Epidermal melanocyte (primary cell): ENCODE measurements at regions not wholly inside any gene's neighbourhood (a gene's known extent, or its start where the extent isn't known, plus 50 kb on each side); places are given as distances from the start of the nearest gene placed in this dataset.
"Not testable (repeated sequence)": the region's sequence is repeated elsewhere in the genome, so short reads cannot be mapped to it uniquely, and the experiment has no call there.

ENCODE experiments used
- DNase-seq: peaks from one replicate; pipeline ENCODE4 v3.0.0; 2011; ENCODE audit warnings: low spot score; ENCODE audit not compliant: insufficient read length

DNA sequence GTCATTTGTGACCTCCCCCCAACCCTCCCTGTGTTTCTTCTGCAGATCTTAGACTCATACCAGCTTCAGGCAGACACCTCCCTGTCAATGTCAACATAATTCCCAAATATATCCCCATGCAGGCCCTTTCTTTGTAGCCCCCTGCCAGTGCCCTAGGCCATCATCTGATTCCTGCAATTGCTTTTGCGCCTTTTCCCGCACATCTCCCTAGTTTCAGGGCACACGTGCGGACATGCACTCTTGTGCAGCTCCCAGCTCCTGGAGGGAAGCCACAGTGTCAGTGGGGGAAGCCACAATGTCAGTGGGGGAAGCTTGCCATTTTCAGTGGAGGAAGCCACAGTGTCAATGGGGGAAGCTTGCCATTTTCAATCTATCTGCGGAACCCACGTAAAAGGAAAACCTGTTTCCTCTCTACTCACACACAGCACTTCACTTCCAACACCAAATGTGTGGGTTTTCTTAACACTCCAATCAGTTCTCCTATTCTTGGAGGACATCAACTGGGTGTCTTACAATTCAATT lies 256.4 kb downstream of the ACKR3 start:
- no peak for DNase-seq

DNA sequence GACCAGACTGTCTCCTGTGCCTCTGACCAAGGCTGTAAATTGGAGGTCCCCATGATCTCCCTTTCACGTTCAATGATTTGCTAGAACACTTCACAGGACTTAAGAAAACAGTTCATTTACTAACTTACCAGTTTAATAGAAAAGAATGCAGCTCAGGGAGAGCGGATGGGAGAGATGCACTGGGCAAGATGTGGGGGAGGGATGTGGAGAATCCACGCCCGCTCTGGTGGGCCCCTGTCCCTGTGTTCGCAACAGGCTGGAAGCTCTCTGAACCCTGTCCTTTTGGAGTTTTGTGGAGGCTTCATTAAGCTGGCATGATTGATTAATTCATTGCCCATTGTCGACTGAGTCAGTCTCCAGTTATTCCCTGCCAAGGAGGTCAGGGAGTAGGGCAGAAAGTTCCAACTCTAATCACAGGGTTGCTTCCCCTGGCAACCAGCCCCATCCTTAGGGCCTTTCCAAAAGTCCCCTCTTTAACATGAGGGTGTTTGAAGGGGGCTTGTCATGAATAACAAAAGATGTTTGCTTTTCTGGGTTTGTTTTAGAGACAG lies 257.1 kb downstream of the ACKR3 start:
- DNase-seq, result no peak

DNA sequence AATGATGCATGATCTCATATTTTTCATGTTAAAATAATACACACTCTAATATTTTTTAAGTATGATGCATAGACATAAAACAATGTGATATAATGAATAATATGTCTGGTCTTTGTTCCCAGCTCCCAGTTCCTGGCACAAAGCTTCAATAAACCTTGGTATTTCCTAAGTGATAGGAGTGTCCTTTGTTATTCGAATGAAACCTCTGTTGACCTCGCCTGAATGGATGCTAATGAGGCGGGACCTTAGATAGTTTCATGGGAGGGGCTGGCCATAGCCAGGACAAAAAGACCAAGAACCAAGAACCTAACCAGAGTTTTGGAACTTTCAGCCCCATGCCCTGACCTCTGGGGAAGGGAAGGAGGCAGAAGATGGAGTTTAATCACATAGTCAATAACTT lies 257.7 kb upstream of the COPS8 start:
- no peak for DNase-seq

DNA sequence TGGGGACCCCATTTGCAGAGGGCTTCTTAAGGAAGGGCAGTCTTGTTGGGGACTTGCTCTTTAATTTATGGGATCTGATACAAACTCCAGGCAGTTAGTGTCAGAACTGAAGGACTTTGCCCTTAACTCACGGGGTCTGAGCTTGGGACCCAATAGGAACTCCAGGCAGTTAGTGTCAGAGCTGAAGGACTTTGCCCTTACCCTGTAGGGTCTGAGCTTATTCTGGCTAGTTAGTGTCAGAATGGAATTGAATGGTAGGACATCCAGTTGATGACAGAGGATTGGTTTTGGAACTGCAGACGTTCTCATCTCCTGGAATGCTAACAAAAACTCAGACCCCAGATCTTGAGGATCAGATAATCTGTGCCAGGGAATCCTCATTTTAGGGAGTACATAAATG lies 256.9 kb upstream of the COPS8 start:
- no peak for DNase-seq

DNA sequence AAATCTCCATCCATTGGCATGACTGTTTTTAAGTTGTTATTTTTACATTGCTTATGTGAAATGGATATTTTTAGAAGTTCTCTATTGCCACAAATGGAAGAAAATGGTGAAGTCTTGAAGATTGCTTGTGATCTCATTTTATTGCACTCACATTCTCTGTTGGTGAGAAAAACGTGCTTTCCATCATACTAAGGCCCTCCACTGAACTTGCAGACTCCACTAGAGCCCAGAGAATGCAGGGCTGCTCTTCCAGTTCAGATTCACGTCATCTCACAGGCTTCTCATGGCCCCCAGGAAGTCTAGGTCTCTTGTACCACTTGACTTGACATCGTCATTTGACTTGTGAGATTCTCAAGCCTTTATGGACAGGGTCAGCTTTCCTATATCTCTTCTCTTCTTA lies 254.8 kb upstream of the COPS8 start:
- DNase-seq, result no peak

DNA sequence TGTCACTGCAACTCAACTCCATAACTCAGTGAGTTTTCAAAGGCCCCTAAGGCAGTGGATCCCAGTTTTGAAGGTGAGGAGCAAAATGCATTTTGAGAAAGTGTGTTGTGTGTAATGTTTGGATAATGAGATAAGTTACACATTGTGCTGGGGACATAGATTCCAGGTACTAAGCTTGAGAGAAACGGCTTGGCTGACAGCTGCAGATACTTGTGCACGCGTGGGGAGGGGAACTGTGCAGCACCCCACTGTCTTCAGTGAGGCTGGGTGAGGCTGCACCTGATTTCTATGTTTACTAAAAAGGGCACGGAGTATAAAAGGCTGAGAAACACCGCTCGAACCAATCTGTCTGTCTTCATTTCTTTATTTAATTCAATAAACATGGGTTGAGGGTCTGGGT lies 254.0 kb upstream of the COPS8 start:
- no peak for DNase-seq

DNA sequence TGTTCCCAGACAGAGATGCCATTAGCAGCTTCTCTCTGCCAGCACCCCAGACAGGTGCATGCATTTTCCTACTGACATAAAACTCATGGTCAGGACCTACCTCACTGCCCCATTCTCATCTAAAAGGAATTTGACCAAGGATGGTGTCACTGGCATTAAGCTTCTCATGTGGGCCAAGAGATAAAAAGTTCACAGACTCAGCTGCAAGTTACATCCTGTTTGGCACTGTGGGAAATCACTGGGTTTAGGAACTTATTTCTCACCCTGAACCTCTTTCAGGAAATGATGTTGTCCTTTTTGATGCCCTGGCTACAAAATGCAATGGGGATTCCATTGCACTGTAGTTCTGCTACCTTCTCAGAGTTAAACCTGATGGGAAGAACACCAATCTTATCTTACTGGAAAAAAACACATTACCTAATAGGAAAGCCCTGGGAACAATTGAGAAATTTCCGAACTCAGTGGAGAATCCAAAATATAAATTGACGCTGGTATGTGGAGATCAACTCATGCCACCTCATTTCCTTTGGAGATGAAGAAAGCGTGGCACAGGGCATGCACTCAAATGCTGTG lies 252.1 kb upstream of the COPS8 start:
- no peak for DNase-seq

DNA sequence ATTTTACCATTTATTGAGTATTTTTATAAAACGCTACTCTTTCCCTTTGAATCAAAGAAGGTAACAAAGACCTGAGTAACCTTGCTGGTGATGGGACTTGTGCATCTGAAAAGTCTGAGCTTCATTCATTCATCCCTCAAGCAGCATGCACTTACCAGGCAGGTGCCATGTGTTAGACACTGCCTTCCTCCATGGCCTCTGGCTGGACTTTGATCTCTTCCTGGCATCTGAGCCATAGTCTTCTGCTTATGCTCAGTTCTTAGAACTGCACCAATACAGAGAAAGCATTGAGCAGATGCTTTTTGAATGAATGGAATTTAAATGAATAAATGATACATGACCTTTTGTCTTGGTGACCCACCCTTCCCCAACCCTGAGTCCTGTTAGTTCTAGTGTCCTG lies 251.4 kb upstream of the COPS8 start:
- DNase-seq, result no peak

DNA sequence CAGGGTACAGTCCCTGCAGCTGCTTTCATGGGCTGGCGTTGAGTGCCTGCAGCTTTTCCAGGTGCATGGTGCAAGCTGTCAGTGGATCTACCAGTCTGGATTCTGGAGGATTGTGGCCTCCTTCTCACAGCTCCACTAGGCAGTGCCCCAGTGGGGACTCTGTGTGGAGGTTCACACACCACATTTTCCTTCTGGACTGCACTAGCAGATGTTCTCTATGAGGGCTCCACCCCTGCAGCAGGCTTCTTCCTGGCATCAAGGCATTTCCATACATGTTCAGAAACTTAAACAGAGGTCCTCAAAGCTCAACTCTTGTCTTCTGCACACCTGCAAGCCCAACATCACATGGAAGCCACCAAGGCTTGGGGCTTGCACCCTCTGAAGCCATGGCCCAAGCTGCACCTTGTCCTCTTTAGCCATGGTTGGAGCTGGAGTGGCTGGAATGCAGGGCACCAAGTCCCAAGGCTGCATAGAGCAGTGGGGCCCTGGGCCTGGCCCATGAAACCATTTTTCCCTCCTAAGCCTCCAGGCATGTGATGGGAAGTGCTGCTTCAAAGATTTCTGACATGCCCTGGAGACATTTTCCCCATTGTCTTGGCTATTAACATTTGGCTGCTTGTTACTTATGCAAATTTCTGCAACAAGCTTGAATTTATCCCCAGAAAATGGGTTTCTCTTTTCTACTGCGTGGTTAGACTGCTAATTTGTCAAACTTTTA lies 250.2 kb upstream of the COPS8 start:
- no peak for DNase-seq

DNA sequence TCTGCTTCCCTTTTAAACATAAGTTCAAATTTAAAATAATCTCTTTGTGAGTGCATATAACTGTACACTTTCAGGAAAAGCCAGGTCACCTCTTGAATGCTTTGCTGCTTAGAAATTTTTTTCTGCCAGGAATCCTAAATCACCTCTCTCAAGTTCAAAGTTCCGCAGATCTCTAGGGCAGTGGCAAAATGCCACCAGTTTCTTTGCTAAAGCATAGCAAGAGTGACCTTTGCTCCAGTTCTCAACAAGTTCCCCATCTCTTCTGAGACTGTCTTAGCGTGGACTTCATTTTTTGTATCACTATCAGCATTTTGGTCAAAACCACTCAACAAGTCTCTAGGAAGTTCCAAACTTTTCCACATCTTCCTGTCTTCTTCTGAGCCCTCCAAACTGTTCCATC lies 249.7 kb upstream of the COPS8 start:
- not testable (repeated sequence) for DNase-seq

DNA sequence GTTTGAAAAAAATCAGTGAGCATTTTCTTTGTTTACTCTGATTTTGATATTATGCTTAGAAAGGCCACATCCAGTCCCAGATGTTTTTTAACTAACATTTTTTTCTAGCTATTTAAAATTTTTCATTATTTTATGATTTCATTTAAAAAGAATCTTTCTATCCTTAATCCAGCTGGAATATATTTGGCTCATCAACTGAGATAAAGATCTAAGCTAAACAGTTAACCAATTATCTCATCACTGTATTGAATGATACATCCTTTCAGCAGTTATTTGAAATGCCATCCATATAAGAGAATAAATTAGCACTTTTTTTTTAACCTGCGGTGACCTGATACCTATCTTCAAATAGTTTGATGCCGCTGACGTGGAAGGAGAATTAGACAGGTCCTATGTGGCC lies 245.5 kb upstream of the COPS8 start:
- no peak for DNase-seq

DNA sequence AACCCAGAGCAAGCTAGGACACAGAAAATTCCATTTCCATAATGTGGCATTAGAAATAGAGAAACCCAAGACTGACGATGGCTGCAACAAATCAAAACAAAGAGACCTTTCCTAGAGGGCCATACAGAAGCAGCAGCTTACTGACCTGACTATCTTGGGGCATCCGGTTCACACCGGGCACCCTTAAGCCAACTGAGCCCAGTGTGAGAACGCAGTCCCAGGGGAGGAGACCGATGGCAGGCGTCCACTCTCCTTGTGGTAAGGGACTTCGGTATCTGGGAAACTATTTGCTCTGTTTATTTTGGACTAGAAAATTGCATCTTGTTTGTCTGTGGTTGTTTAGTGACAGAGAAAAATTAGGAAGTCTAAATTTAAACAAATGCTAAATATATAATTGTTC lies 244.8 kb upstream of the COPS8 start:
- DNase-seq, result no peak

DNA sequence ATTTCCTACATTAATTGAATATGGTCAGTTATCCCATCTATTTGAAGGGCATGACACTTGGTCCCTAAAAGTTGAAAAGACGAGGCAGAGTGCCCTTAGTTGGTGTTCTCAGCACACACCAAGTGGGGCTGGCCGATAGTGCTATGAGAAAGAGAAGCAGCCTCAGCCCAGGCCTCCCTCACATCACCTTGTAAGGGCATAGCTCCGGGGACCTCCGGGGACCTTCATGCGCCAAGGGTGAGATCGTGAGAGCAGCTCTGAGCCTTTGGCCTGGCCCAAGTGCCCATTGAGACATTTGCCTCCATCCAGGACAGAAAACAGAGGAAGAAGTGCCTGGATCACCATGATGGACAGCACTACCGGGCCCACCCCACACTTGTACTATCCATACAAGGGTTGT lies 244.3 kb upstream of the COPS8 start:
- no peak for DNase-seq

DNA sequence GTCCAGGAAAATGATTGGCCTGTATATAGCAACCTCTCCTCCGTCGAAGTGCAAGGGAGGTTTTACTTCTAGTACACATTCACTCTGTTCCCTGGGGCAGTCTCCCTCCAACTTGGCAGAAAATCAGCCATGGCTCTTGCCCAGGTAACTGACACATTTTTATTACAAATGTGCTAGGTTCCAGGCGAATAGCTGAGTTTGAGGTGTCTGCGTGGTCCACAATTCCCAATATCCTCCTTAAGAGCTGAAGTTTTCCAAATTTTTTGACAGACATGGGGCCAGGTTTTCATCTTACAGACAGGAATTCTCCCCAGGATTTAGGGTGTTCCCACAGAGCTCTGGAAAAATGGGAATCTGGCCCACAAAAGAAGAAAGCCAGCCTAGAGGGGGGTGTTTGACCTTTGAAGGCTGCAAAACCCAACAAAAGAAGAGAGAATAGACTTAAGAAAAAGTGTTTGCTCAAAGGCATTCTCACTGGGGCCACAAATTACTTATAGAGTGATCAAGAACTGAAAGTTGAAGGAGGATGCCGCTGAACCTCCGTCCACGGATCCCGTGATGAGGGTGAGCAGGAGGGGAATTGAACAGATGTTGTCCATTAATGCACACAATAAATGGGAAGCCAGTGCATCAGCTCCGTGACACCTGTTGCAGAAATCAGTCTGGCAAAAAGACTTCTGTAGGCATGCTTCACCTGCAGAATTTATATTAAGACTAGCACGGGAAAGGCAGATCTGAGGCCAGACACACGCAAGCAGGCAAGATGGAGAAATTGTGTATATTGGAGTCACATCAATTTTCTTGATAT lies 242.3 kb upstream of the COPS8 start:
- no peak for DNase-seq

DNA sequence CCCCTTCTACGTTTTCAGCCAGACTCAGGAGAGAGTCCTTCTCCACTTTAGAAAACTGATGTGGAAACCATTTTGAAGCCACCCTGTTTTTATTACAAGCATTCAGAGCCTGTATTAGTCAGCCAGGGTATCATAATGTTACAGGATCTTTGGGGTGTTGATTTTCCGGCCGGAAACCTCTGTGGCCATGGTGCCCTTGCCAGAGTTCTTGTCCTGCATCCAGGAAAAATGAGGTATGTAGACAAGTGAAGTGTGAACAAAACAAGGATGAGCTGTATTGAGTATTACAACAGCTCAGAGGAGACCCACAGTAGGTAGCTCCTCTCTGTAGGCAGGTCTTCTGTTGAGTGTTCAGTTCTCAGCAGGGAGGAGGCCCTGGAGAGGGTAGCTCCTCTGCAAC lies 241.0 kb upstream of the COPS8 start:
- no peak for DNase-seq

DNA sequence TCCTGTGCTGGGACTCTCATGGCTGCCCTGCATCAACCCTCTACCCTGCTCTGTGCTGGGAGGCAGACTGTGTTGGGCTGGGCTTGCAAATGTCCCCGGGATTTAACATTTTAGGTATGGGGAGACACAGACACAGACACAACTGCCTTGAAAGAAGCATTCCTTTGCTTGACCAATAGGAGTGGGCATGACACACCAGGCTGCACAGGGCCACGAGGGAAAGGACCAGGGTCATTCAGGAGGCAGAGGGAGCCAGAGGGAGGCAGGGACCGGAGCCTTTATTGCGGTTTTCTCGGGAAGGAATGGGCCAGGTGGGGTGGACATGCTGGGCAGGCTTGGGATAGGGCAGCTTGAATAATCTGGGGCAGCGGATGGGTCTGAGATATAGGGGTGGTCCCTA lies 238.7 kb upstream of the COPS8 start:
- DNase-seq, result no peak

DNA sequence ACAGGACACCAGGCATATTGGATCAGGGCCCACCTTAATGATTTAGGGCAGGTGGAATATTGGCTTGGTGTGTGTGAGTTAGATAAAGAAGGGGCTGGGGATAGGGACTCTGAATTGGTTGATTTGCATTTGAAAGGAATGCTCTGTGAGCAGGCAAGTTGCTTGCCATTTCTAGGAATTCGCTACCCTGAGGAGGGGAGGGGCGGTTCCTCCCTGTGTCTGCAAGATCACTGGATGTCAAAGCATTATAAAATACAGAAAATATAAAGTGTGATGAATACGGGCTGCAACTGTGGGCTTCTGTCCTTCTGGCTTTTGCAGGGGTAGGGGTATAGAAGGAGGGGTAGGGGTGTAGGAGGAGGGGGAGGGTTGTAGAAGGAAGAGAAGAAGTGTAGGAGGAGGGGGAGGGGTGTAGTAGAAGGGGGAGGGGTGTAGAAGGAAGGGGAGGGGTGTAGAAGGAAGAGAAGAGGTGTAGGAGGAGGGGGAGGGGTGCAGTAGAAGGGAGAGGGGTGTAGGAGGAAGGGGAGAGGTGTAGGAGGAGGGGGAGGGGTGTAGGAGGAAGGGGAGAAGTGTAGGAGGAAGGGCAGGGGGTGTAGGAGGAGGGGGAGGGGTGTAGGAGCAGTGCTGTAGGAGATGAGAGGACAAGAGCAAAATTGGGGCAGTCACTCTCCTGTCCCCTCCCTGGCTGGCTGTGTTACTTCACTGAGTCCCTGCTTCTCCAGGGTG lies 238.0 kb upstream of the COPS8 start:
- DNase-seq, result no peak

DNA sequence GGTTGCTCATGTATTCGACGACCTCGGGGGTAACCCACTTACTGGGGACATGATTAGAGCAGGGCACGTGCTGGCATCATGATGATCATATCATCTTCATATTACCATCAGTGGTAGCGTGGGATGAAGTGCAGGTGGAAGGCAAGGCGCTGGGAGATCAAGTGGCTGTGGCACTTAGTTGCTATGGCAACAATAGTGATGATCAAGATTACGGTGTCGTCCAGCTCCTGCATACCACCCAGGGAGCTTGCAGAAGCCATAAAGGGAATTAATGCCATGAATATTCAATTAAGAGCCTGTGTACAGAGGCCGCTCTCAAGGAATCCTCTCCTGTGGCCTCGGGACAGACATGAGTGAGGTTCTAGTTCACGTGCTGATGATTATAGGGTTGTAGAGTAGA lies 237.2 kb upstream of the COPS8 start:
- DNase-seq, result no peak

DNA sequence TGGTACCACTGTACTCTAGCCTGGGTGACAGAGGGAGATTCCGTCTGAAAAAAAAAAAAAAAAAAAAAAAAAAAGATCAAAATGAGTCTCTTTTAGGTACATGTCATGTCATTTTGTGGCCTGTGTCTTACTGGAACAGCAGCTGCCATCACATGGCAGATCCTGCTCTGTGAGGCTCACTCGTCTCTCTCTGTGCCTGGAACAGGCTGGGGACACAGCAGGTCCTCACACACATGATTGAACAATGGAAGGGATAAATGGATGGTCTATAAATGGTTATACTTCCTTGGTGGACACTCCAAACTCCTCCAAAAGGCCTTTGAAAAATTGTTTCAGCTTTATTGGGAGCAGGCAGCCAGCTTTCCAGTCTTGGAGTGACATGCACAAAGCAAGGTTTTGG lies 236.2 kb upstream of the COPS8 start:
- DNase-seq, result no peak

DNA sequence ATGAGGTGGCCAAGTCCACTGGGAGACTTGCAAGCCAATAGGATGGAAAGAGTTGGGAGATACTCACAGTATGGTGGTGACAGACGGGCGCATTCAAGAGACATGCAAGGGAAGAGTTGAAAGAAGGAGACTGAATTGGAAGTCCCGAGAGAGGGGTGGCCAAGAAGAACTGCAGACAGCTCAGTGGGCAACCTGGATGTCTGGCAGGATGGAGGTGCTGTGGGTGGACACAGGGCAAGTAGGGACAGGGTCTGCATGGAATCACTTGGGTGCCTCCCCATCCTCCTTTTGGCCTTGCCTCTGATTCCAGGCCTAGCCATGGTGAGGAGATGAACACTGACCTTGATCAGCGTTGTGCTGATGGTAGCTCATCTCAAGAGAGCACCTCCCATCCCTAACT lies 235.7 kb upstream of the COPS8 start:
- DNase-seq, result no peak

DNA sequence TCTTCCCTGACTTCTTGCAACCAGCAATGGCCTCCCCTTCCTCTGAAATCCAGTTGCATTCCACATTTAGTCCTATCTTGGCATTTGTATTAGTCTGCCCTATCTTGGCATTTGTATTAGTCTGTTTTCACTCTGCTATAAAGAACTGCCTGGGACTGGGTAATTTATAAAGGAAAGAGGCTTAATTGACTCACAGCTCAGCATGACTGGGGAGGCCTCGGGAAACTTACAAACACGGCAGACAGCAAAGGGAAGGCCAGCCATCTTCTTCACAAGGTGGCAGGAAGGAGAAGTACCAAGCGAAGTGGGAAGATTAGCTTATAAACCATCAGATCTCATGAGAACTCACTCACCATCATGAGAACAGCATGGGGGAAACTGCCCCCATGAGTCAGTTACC lies 234.5 kb upstream of the COPS8 start:
- no peak for DNase-seq
